OCI-LY3 (cell line): ENCODE measurements at regions not wholly inside any gene's neighbourhood (a gene's known extent, or its start where the extent isn't known, plus 50 kb on each side); places are given as distances from the start of the nearest gene placed in this dataset.

ENCODE experiments used
- H2AFZ ChIP-seq: fragments of 200-600, 300-600 bp; shearing (Covaris generic); 2 replicates; pipeline ENCODE4 v1.6.0; 2014; ENCODE audit warnings: antibody characterized with exemption, low read depth, low read length
- H3K27ac ChIP-seq: fragments of 200-600, 300-600 bp; sonication (generic); 2 replicates; pipeline ENCODE4 v1.5.1; 2014; ENCODE audit warnings: mild to moderate bottlenecking, low read length, moderate library complexity, mixed read lengths
- H3K27me3 ChIP-seq: fragments of 200-600, 300-600 bp; sonication (generic); 2 replicates; pipeline ENCODE4 v1.6.1; 2014; ENCODE audit warnings: low read depth, low read length, mixed read lengths
- H3K36me3 ChIP-seq: fragments of 200-600, 300-600 bp; sonication (generic); replicated peaks from 2 replicates; pipeline ENCODE3; 2014; ENCODE audit warnings: low read depth, low read length, mixed read lengths
- H3K4me1 ChIP-seq: fragments of 300-600, 200-600 bp; sonication (generic); 2 replicates; pipeline ENCODE4 v1.6.1; 2014; ENCODE audit warnings: low read length, mixed read lengths
- H3K4me2 ChIP-seq: fragments of 200-600, 300-600 bp; sonication (generic); 2 replicates; pipeline ENCODE4 v1.6.1; 2014; ENCODE audit warnings: low read length, mixed read lengths
- H3K4me3 ChIP-seq: fragments of 300-600, 200-600 bp; sonication (generic); 2 replicates; pipeline ENCODE4 v1.5.1; 2014; ENCODE audit warnings: antibody characterized with exemption, mild to moderate bottlenecking, low read length, moderate library complexity
- H3K79me2 ChIP-seq: fragments of 300-600, 200-600 bp; shearing (Covaris generic); 2 replicates; pipeline ENCODE4 v1.6.1; 2014; ENCODE audit warnings: mild to moderate bottlenecking, low read length, mixed read lengths
- H3K9ac ChIP-seq: fragments of 300-600, 200-600 bp; shearing (Covaris generic); 2 replicates; pipeline ENCODE4 v1.6.0; 2014; ENCODE audit warnings: mild to moderate bottlenecking, low read length, moderate library complexity
- H3K9me3 ChIP-seq: fragments of 200-600, 300-600 bp; shearing (Covaris generic); 2 replicates; pipeline ENCODE4 v1.6.1; 2014; ENCODE audit warnings: low read length, mixed read lengths; ENCODE audit not compliant: insufficient read depth
- H4K20me1 ChIP-seq: fragments of 200-600, 300-600 bp; sonication (generic); 2 replicates; pipeline ENCODE4 v1.6.1; 2016; ENCODE audit warnings: low read length, mixed read lengths; ENCODE audit not compliant: insufficient read depth
- EZH2phosphoT487 ChIP-seq: fragments of 200-600 bp; shearing (Covaris generic); IDR thresholded peaks from 2 replicates; pipeline ENCODE4 v1.6.1; 2018; ENCODE audit warnings: antibody characterized with exemption, mixed run types, low read depth
- TF ChIP-seq, protein P1 (sequence below): fragments of 200-600, 300-600 bp; sonication (generic); IDR thresholded peaks from 2 replicates; pipeline ENCODE4 v1.5.1; 2014; ENCODE audit warnings: antibody characterized with exemption, low read length, low read depth

DNA sequence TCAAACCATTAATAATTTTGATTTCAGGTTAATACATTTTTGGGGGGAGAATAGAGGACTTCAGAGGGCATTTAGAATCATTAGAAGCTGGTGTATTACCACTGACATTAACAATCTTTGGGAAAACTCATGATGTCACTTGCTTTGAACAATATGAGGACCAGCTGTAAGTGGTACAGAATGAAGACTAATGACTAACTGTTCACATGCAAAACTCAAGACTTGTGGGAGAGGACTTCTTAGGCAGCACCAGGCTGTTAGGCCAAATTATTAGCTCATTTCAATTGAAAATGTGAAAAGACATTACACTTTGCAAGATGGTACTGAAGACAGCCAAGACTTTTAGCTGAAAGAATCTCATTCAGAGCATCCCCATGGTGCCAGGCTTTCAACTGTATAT is 426.2 kb upstream of the ADAMTS9 start:
- H3K4me2 ChIP-seq, result no peak overlapping the region
- H3K79me2 ChIP-seq, result no peaks in the 10 kb centered on the region
- no peaks in the 10 kb centered on the region for H4K20me1 ChIP-seq
- no peaks in the 10 kb centered on the region for H3K36me3 ChIP-seq
- no peak overlapping the region for H3K4me3 ChIP-seq
- H3K27ac ChIP-seq, result no peak overlapping the region
- H3K27me3 ChIP-seq, result no peaks in the 10 kb centered on the region
- H3K9me3 ChIP-seq, result no peaks in the 10 kb centered on the region
- no peak overlapping the region for H2AFZ ChIP-seq
- no peaks in the 10 kb centered on the region for H3K4me1 ChIP-seq
- TF ChIP-seq, protein P1, sequence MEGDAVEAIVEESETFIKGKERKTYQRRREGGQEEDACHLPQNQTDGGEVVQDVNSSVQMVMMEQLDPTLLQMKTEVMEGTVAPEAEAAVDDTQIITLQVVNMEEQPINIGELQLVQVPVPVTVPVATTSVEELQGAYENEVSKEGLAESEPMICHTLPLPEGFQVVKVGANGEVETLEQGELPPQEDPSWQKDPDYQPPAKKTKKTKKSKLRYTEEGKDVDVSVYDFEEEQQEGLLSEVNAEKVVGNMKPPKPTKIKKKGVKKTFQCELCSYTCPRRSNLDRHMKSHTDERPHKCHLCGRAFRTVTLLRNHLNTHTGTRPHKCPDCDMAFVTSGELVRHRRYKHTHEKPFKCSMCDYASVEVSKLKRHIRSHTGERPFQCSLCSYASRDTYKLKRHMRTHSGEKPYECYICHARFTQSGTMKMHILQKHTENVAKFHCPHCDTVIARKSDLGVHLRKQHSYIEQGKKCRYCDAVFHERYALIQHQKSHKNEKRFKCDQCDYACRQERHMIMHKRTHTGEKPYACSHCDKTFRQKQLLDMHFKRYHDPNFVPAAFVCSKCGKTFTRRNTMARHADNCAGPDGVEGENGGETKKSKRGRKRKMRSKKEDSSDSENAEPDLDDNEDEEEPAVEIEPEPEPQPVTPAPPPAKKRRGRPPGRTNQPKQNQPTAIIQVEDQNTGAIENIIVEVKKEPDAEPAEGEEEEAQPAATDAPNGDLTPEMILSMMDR, result no peak
- no peak for TF ChIP-seq EZH2phosphoT487
- no peak overlapping the region for H3K9ac ChIP-seq

DNA sequence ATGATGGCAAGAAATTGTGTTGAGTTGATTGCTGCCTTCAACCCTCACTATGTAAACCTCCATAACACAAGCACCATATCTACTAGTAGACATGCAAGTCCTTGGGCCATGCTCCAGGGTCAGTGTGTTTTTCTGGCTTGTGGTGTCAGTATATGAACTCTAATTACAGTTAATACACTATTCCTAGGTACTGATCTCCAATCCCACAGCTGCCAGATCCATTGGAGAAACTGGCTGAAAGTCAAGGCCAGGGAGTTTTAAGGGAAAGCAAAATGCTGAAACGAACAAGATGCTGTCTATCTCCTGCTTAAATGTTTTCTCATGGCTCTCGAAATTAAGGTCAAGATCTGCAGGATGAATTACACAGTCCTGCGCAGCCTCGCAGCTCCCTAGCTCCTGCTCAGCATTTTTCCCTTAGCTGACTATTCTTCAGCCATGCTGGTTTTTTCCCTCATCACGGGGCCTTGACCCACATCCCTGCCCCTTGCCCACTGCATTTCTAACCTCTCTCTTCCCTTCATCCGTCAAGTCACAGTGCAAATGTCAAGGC is 425.0 kb upstream of the ADAMTS9 start:
- no peaks in the 10 kb centered on the region for H3K9me3 ChIP-seq
- H3K4me2 ChIP-seq, result no peak overlapping the region
- TF ChIP-seq, protein P1, result no peak
- no peak for TF ChIP-seq EZH2phosphoT487

DNA sequence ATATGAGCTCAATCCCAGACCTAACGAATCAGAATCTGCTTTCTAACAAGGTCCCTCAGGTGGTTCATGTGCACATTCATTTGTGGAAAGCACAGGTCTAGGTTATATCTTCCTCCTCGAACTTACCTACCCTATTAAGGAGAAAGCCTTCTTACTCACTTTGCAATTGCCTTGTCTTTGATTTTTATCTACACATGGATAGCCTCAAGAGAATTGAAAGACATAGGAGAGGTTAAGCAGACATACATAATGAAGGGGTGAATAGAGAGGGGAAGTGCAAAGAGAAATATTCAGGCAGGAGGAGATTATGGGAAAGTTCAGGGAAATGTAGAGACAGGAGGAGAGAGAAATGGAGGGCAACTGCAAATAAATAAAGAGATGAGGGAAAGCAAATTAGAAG is 422.9 kb upstream of the ADAMTS9 start:
- Histone ChIP-seq H3K4me3 (no peak overlapping the region), H3K79me2 (no peaks in the 10 kb centered on the region), H3K27me3 (peaks cover 4% of the 10 kb centered on the region; the same call in 1 of the 2 replicates), H3K36me3 (no peaks in the 10 kb centered on the region), H3K9me3 (no peaks in the 10 kb centered on the region), H3K9ac (no peak overlapping the region), H3K27ac (no peak overlapping the region), H3K4me2 (no peak overlapping the region), H2AFZ (no peak overlapping the region), H4K20me1 (no peaks in the 10 kb centered on the region), H3K4me1 (no peaks in the 10 kb centered on the region)
- TF ChIP-seq, protein P1, result no peak
- no peak for TF ChIP-seq EZH2phosphoT487

More for the DNA sequence above, 425.0 kb upstream of the ADAMTS9 start:
- H4K20me1 ChIP-seq, result no peaks in the 10 kb centered on the region
- H3K36me3 ChIP-seq, result no peaks in the 10 kb centered on the region
- H3K4me1 ChIP-seq, result no peaks in the 10 kb centered on the region
- H3K79me2 ChIP-seq, result no peaks in the 10 kb centered on the region
- H3K4me3 ChIP-seq, result no peak overlapping the region
- H2AFZ ChIP-seq, result no peak overlapping the region
- no peak overlapping the region for H3K27ac ChIP-seq
- no peaks in the 10 kb centered on the region for H3K27me3 ChIP-seq
- no peak overlapping the region for H3K9ac ChIP-seq

DNA sequence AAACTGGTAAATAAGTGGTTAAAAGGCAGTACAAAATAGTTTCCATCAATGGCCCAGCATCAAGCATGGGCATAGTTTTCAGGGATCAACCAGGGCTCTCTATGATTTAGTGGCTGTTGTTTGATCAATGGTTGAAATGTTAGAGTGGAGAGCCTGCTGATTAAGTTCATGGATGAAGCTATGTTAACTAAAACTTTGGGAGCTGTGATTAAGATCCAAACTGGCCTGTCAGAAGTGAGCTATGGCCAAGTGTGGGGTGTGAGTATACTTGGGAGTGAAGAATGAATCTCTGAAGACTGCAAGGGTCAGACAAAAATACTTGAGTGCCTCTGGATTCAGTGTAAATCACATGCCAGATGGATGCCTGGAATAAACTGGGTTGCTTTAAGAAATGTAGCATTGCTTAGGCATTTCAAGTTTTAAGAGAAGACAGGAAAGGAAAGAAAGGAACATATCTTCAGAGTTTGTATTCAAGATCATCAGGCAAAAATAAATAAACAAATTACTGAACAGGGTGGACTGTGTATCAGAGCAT is 422.2 kb upstream of the ADAMTS9 start:
- no peaks in the 10 kb centered on the region for H4K20me1 ChIP-seq
- H3K9ac ChIP-seq, result no peak overlapping the region
- no peak overlapping the region for H2AFZ ChIP-seq
- H3K36me3 ChIP-seq, result no peaks in the 10 kb centered on the region
- H3K4me2 ChIP-seq, result no peak overlapping the region
- no peaks in the 10 kb centered on the region for H3K4me1 ChIP-seq
- peaks cover 4% of the 10 kb centered on the region; the same call in 1 of the 2 replicates for H3K27me3 ChIP-seq
- no peak overlapping the region for H3K27ac ChIP-seq
- no peaks in the 10 kb centered on the region for H3K9me3 ChIP-seq
- TF ChIP-seq EZH2phosphoT487, result no peak
- TF ChIP-seq, protein P1, result no peak
- H3K79me2 ChIP-seq, result no peaks in the 10 kb centered on the region
- H3K4me3 ChIP-seq, result no peak overlapping the region
